H54 (cell line): ENCODE measurements at regions not wholly inside any gene's neighbourhood (a gene's known extent, or its start where the extent isn't known, plus 50 kb on each side); places are given as distances from the start of the nearest gene placed in this dataset.
A peak's percentile ranks its signal among the peaks of the same experiment; 100 is the strongest.

Source experiments
- DNase-seq: peaks from one replicate; pipeline ENCODE4 v3.0.0; 2011; ENCODE audit warnings: low spot score, mixed read lengths; ENCODE audit not compliant: insufficient read length
- FAIRE-seq: peaks from 3 replicates; lab custom pipeline; 2011; peaks lifted over from hg19 to GRCh38; lab: Jason Lieb, UNC
- POLR2A ChIP-seq: IDR thresholded peaks from 2 replicates; pipeline ENCODE4 v1.6.1; 2011; ENCODE audit warnings: low read depth, mild to moderate bottlenecking, low read length

GRCh38 chr14:76638841-76639240, 122.4 kb upstream of the VASH1 start:
- no peak for TF ChIP-seq POLR2A
- no peak for FAIRE-seq
- no peak for DNase-seq

GRCh38 chr14:76639606-76640229, 121.5 kb upstream of the VASH1 start:
- DNase-seq = no peak
- no peak for TF ChIP-seq POLR2A
- no peak for FAIRE-seq

GRCh38 chr14:76640923-76641395, 120.3 kb upstream of the VASH1 start:
- DNase-seq = no peak
- FAIRE-seq = no peak

GRCh38 chr14:76641541-76641940, 119.7 kb upstream of the VASH1 start:
- no peak for TF ChIP-seq POLR2A
- no peak for DNase-seq
- FAIRE-seq = no peak

More at GRCh38 chr14:76640923-76641395, 120.3 kb upstream of the VASH1 start:
- TF ChIP-seq POLR2A = no peak

GRCh38 chr14:76643887-76644286, 117.4 kb upstream of the VASH1 start:
- DNase-seq (no peak), FAIRE-seq (no peak)
- no peak for TF ChIP-seq POLR2A

GRCh38 chr14:76644855-76645518, 116.3 kb upstream of the VASH1 start:
- FAIRE-seq (no peak), DNase-seq (peak; percentile 34)
- no peak for TF ChIP-seq POLR2A

GRCh38 chr14:76647697-76648298, 113.5 kb upstream of the VASH1 start:
- no peak for TF ChIP-seq POLR2A
- FAIRE-seq (peak; percentile 74), DNase-seq (peak; percentile 47)

- no peak for TF ChIP-seq POLR2A
- FAIRE-seq (no peak), DNase-seq (no peak)
These were observed 109.7 kb upstream of the VASH1 start for GRCh38 chr14:76651410-76652055.

GRCh38 chr14:76653875-76654572, 107.2 kb upstream of the VASH1 start:
- DNase-seq (no peak), FAIRE-seq (no peak)
- TF ChIP-seq POLR2A = no peak

GRCh38 chr14:76654573-76655108, 106.6 kb upstream of the VASH1 start:
- DNase-seq (no peak), FAIRE-seq (no peak)

GRCh38 chr14:76655331-76655730, 105.9 kb upstream of the VASH1 start:
- FAIRE-seq = no peak
- DNase-seq = no peak
- no peak for TF ChIP-seq POLR2A

More at GRCh38 chr14:76654573-76655108, 106.6 kb upstream of the VASH1 start:
- TF ChIP-seq POLR2A = no peak

GRCh38 chr14:76656592-76656991, 104.7 kb upstream of the VASH1 start:
- no peak for TF ChIP-seq POLR2A
- no peak for DNase-seq
- FAIRE-seq = no peak

- TF ChIP-seq POLR2A = no peak
- FAIRE-seq (no peak), DNase-seq (no peak)
These were observed 103.9 kb upstream of the VASH1 start for GRCh38 chr14:76657404-76657803.
